Mesenchymal stem cell (in vitro differentiated cells and primary cell): ENCODE measurements at regions not wholly inside any gene's neighbourhood (a gene's known extent, or its start where the extent isn't known, plus 50 kb on each side); places are given as distances from the start of the nearest gene placed in this dataset.

Experiments used
- DNase-seq: peaks from one replicate; pipeline ENCODE4 v3.0.0-alpha.2; 2013
- H2AFZ ChIP-seq: one replicate; pipeline ENCODE4 v1.6.1; 2013; ENCODE audit warnings: low read depth, mild to moderate bottlenecking, control low read depth, inconsistent platforms, low read length, moderate library complexity
- H2AK5ac ChIP-seq: 2 replicates; pipeline ENCODE4 v1.6.1; 2013; ENCODE audit warnings: low read length, moderate library complexity, mild to moderate bottlenecking, inconsistent platforms; ENCODE audit not compliant: severe bottlenecking
- H2BK120ac ChIP-seq: one replicate; pipeline ENCODE4 v1.6.1; 2013; ENCODE audit warnings: low read depth, mild to moderate bottlenecking, inconsistent platforms, low read length, moderate library complexity
- H2BK12ac ChIP-seq, 2 experiments: one replicate each; pipeline ENCODE4 v1.6.1; 2013; ENCODE audit warnings: inconsistent platforms in 2 of 2, low read length in 2 of 2, mild to moderate bottlenecking in 2 of 2, moderate library complexity in 2 of 2, control low read depth in 1 of 2
- H2BK15ac ChIP-seq: one replicate; pipeline ENCODE4 v1.6.1; 2013; ENCODE audit warnings: mild to moderate bottlenecking, low read depth, inconsistent platforms; ENCODE audit not compliant: poor library complexity, severe bottlenecking
- H2BK5ac ChIP-seq: 2 replicates; pipeline ENCODE4 v1.6.1; 2013; ENCODE audit warnings: low read depth, mild to moderate bottlenecking, low read length, control low read depth, inconsistent platforms; ENCODE audit not compliant: poor library complexity, severe bottlenecking
- H3K14ac ChIP-seq, 2 experiments: one replicate each; pipeline ENCODE4 v1.6.1; 2013; ENCODE audit warnings: inconsistent platforms in 2 of 2, low read length in 2 of 2, control low read depth in 1 of 2, mild to moderate bottlenecking in 1 of 2, moderate library complexity in 1 of 2
- H3K18ac ChIP-seq, 2 experiments: one replicate each; pipeline ENCODE4 v1.6.1; 2013; ENCODE audit warnings: inconsistent platforms in 2 of 2, low read length in 2 of 2, control low read depth in 1 of 2, low read depth in 1 of 2, mild to moderate bottlenecking in 1 of 2
- H3K23ac ChIP-seq, 2 experiments: one replicate each; pipeline ENCODE4 v1.6.1; 2013; ENCODE audit warnings: inconsistent platforms in 2 of 2, low read length in 2 of 2, mild to moderate bottlenecking in 2 of 2, moderate library complexity in 2 of 2, control low read depth in 1 of 2
- H3K27ac ChIP-seq: 2 replicates; pipeline ENCODE4 v1.5.1; 2013; ENCODE audit warnings: mild to moderate bottlenecking, moderate library complexity, low read length, control low read depth, inconsistent platforms; ENCODE audit not compliant: poor library complexity, severe bottlenecking
- H3K27me3 ChIP-seq, 2 experiments: 2 replicates each; pipeline versions ENCODE4 v1.6.1 to v1.7.0; 2013; ENCODE audit warnings: low read length in 2 of 2, mild to moderate bottlenecking in 2 of 2, moderate library complexity in 2 of 2, control low read depth in 1 of 2, inconsistent platforms in 1 of 2; ENCODE audit not compliant: control insufficient read depth in 1 of 2, insufficient read depth in 1 of 2
- H3K36me3 ChIP-seq, 2 experiments: 2 replicates each; pipeline versions ENCODE4 v1.6.1 to v1.7.0; 2013; ENCODE audit warnings: low read length in 2 of 2, control low read depth in 1 of 2, inconsistent platforms in 1 of 2, low read depth in 1 of 2, mild to moderate bottlenecking in 1 of 2; ENCODE audit not compliant: insufficient read depth in 2 of 2, control insufficient read depth in 1 of 2
- H3K4ac ChIP-seq, 2 experiments: one replicate each; pipeline ENCODE4 v1.6.1; 2013; ENCODE audit warnings: inconsistent platforms in 2 of 2, low read length in 2 of 2, mild to moderate bottlenecking in 2 of 2, moderate library complexity in 2 of 2, control low read depth in 1 of 2, low read depth in 1 of 2
- H3K4me1 ChIP-seq: 2 replicates; pipeline ENCODE4 v1.6.1; 2013; ENCODE audit warnings: low read depth, low read length, control low read depth; ENCODE audit not compliant: control insufficient read depth, insufficient read depth
- H3K4me2 ChIP-seq: 2 replicates; pipeline ENCODE4 v1.6.1; 2013; ENCODE audit warnings: low read length, mild to moderate bottlenecking, inconsistent platforms; ENCODE audit not compliant: poor library complexity, severe bottlenecking
- H3K4me3 ChIP-seq, 2 experiments: 2 replicates each; pipeline versions ENCODE4 v1.5.1 to v1.7.0; 2013; ENCODE audit warnings: low read length in 2 of 2, mild to moderate bottlenecking in 2 of 2, control low read depth in 1 of 2, low read depth in 1 of 2; ENCODE audit not compliant: insufficient read depth in 1 of 2
- H3K79me1 ChIP-seq: replicated peaks from 2 replicates; pipeline ENCODE4 v1.6.1; 2013; ENCODE audit warnings: mild to moderate bottlenecking, control low read depth, low read length, inconsistent platforms; ENCODE audit not compliant: poor library complexity, severe bottlenecking
- H3K9ac ChIP-seq: 2 replicates; pipeline ENCODE4 v1.7.0; 2013; ENCODE audit warnings: mild to moderate bottlenecking, low read length, moderate library complexity
- H3K9me3 ChIP-seq: 2 replicates; pipeline ENCODE4 v1.7.0; 2013; ENCODE audit warnings: mild to moderate bottlenecking, low read length; ENCODE audit not compliant: control insufficient read depth
- H4K8ac ChIP-seq: one replicate; pipeline ENCODE4 v1.6.1; 2013; ENCODE audit warnings: inconsistent platforms, mild to moderate bottlenecking, low read length, moderate library complexity
- H4K91ac ChIP-seq: one replicate; pipeline ENCODE4 v1.6.1; 2013; ENCODE audit warnings: mild to moderate bottlenecking, low read length, inconsistent platforms
- WGBS: methylation state at CpG from one replicate; pipeline ENCODE4 v1.1.7; 2013; ENCODE audit warnings: mixed read lengths; 5-methylcytosine and 5-hydroxymethylcytosine counted together

DNA sequence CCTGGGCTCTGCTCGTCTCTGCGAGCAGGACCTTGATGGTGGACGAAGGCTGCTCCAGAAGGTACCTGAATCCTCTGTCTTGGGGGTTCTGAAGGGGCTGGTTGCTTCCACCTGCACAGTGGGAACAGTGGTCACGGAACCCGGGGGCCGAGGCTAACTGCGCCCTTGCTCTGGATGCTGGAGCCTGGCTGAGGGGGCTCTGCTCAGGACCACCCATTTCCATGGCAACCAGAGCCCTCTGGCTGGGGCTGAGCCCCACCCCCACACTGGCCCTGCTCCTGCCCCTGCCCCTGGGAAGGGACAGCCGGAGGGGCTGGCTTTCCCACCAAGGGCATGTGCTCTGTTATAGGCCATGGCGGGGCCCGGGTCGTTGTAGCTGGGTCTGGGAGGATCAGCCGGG, 462.3 kb downstream of the PTPRU start:
- no peak for DNase-seq
- Histone ChIP-seq H3K36me3 (no peaks in the 10 kb centered on the region), H3K9ac (no peak overlapping the region), H3K9me3 (no peaks in the 10 kb centered on the region), H3K27me3 (peaks cover 0 to 16% of the 10 kb centered on the region in 2 experiments), H4K91ac (no peak overlapping the region), H3K4me2 (no peak overlapping the region), H2BK15ac (no peak overlapping the region), H3K79me1 (no peaks in the 10 kb centered on the region), H2BK120ac (no peak overlapping the region), H3K18ac (no peak overlapping the region), H3K4ac (no peak overlapping the region), H2AK5ac (no peak overlapping the region), H3K4me3 (no peak overlapping the region), H3K14ac (no peak overlapping the region), H3K4me1 (peaks cover 3% of the 10 kb centered on the region), H4K8ac (no peak overlapping the region), H2BK12ac (no peak overlapping the region), H2AFZ (no peak overlapping the region), H3K23ac (no peak overlapping the region), H2BK5ac (no peak overlapping the region), H3K27ac (no peak overlapping the region)
- WGBS = 88% methylated on average over 10 of the region's 12 CpGs

DNA sequence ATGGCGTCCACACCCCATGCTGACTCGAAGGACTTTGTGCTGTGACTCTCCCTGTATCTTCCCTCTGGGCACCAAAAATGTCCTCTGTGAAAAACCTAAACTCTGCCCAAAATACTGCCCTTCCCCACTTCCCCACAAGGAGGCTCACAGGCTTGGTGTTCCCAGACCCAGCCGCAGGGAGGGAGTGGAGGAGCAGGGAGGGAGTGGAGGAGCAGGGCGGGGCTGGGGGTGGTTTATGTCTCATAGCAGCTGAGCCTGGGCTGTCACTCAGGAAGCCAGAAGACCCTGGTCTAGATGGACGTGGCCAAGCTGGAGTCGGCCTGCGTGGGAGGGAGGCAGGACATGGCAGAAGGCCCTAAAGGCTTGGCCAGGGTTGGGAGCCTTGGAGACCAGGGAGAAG, 461.7 kb downstream of the PTPRU start:
- Histone ChIP-seq H3K4me3 (no peak overlapping the region), H3K9me3 (no peaks in the 10 kb centered on the region), H2BK5ac (no peak overlapping the region), H3K14ac (no peak overlapping the region), H3K27me3 (peaks cover 0 to 16% of the 10 kb centered on the region in 2 experiments), H3K4ac (no peak overlapping the region), H4K91ac (no peak overlapping the region), H3K27ac (no peak overlapping the region), H3K23ac (no peak overlapping the region), H3K36me3 (no peaks in the 10 kb centered on the region), H2BK12ac (no peak overlapping the region), H4K8ac (no peak overlapping the region), H2AFZ (no peak overlapping the region), H2BK120ac (no peak overlapping the region), H2BK15ac (no peak overlapping the region), H3K18ac (no peak overlapping the region), H3K4me1 (peaks cover 2% of the 10 kb centered on the region), H3K9ac (no peak overlapping the region), H3K4me2 (no peak overlapping the region), H2AK5ac (no peak overlapping the region), H3K79me1 (no peaks in the 10 kb centered on the region)
- peak; percentile 60 for DNase-seq
- WGBS = 40% methylated on average over 7 of the region's 7 CpGs

GRCh38 chr1:29697391-29697780, 461.1 kb downstream of the PTPRU start:
- Histone ChIP-seq H2BK5ac (no peak overlapping the region), H3K9me3 (peaks cover 4% of the 10 kb centered on the region), H3K27me3 (peaks cover 0 to 16% of the 10 kb centered on the region in 2 experiments), H4K8ac (no peak overlapping the region), H2AFZ (no peak overlapping the region), H3K36me3 (no peaks in the 10 kb centered on the region), H2AK5ac (no peak overlapping the region), H3K4ac (no peak overlapping the region), H3K23ac (no peak overlapping the region), H4K91ac (no peak overlapping the region), H2BK120ac (no peak overlapping the region), H3K4me1 (peaks cover 2% of the 10 kb centered on the region), H3K27ac (no peak overlapping the region), H2BK15ac (no peak overlapping the region), H3K4me3 (no peak overlapping the region), H2BK12ac (no peak overlapping the region), H3K4me2 (no peak overlapping the region), H3K79me1 (no peaks in the 10 kb centered on the region), H3K9ac (no peak overlapping the region), H3K18ac (no peak overlapping the region), H3K14ac (peak overlapping the region in 1 of 2 experiments; percentile 29)
- no peak for DNase-seq
- 88% methylated on average over 10 of the region's 10 CpGs for WGBS

- Histone ChIP-seq H3K23ac (no peak overlapping the region), H3K4me1 (peaks cover 2% of the 10 kb centered on the region), H4K91ac (no peak overlapping the region), H3K18ac (no peak overlapping the region), H3K9me3 (peaks cover 5% of the 10 kb centered on the region), H3K36me3 (no peaks in the 10 kb centered on the region), H3K79me1 (no peaks in the 10 kb centered on the region), H2BK5ac (no peak overlapping the region), H3K4me2 (no peak overlapping the region), H4K8ac (no peak overlapping the region), H2AFZ (no peak overlapping the region), H3K4ac (no peak overlapping the region), H3K14ac (no peak overlapping the region), H3K27me3 (peaks cover 0 to 11% of the 10 kb centered on the region in 2 experiments), H3K27ac (no peak overlapping the region), H2BK12ac (no peak overlapping the region), H2AK5ac (no peak overlapping the region), H3K4me3 (no peak overlapping the region), H3K9ac (no peak overlapping the region), H2BK15ac (no peak overlapping the region), H2BK120ac (no peak overlapping the region)
- no peak for DNase-seq
- WGBS = 82% methylated on average over 20 of the region's 20 CpGs
These were observed 460.5 kb downstream of the PTPRU start for GRCh38 chr1:29696656-29697390.
